HG03520 (cell line): ENCODE measurements at regions not wholly inside any gene's neighbourhood (a gene's known extent, or its start where the extent isn't known, plus 50 kb on each side); places are given as distances from the start of the nearest gene placed in this dataset.
"Not testable (repeated sequence)": the region's sequence is repeated elsewhere in the genome, so short reads cannot be mapped to it uniquely, and the experiment has no call there.

Source experiments
- ATAC-seq: cut with Tn5 transposase; IDR thresholded peaks from one replicate; pipeline ENCODE4 v1.9.1; 2021; ENCODE audit warnings: mild to moderate bottlenecking, moderate library complexity; ENCODE audit not compliant: unreplicated experiment

DNA sequence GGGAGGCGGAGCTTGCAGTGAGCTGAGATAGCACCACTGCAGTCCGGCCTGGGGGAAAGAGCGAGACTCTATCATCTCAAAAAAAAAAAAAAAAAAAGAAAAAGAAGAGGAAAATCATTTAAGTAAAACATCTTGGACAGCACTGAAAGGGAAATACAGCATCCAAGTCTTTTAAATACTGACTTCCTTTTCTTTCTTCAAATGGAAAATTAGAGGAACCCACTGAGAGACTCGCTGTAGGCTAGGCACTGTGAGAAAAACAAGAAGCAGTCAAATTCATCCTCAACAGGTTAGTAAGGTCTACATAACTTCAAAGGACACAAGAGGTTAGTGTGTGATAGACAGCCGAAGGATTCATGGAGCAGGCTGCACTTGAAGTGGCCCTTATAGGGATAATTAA is 243.7 kb downstream of the BLID start:
- ATAC-seq = no peak

DNA sequence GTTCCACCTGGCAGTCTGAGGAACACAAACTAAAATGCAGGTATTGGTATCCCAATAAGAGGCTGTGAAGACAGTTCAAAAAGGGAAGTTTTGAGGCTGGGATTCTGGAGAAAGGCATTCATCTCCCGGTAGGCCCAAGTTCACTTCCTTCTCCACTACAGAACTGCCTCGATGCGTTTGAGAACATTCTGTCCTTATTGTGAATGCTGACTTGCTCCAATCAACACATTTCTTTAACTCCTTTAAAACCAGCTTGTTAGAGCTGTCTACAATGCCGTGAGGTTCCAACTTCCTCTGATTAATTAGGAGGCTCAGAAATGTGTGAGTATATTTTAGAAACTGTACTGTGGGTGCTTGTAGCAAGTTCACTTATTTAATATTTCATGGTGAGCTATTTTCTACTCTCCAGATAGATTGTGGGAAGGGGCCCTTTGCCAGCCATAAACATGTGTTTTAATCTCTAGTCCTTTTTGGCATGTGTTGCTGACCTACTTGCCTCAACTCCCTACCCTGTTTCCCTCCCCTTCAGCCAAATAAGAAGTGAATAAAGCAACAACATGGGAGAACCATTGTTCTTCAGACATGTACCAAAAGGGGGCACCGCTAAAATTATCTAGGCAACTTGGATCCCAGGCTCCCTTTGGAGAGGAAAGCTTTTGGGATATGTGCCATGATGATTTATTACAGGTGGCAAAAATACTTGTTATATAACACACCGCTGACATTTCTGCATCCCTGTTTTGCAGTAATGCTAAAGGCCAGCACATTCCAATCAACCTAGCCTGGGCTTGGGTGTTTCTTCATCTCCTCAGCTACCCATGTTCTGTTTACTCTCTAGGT is 245.6 kb downstream of the BLID start:
- ATAC-seq = no peak

DNA sequence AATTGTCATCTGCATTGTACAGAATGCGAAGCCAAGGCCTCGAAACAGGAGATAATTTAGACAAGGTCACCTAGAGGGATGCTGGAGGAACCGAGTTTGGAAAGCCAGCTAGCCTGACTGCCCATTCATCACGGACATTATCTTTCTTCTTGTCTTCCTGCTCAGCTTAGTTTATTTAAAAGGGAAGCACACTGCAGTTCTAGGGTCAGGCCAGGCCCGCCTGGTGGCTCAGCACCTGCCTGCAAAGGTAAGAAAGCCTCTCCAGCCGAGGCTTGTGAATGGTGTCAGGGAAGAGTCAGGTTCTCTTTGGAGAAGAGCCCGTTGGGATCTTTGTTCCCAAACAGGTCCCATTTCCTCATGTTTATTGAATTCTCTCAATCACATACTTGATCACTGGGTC is 246.5 kb downstream of the BLID start:
- ATAC-seq = no peak

DNA sequence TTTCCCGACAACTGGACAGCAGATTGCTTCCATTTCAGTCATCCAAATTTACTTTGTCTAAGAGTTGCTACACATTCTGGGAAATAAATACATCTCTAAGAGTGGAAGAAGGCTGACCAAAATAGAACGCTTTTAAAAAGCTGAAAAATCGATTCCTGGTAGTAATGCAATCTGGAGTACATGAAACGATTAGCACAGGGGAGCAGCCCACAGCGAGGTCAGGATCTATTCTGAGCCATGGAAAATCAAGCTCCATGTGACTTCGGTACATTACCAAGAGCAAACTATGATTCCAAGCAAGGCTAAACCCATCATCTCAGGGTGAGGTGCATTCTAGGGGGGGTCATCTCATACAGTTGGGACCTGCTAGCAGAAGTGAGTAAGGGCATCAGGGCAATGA is 249.3 kb downstream of the BLID start:
- no peak for ATAC-seq

DNA sequence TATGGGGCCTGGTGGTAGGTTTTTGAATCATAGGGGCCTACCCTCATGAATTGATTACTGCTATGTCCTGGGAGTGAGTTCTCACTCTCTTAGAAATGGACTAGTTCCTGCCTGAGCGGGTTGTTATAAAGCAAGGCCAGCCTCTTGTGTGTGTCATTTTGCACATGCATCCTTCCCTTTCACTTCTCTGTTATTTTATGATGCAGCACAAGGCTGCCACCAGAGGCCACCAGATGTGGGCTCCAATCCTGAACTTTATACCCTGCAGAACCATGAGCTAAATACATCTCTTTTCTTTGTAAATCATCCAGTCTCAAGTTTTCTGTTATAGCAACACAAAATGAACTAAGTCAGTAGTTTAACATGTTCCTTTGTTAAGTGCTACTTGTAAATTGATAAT is 251.4 kb downstream of the BLID start:
- no peak for ATAC-seq

DNA sequence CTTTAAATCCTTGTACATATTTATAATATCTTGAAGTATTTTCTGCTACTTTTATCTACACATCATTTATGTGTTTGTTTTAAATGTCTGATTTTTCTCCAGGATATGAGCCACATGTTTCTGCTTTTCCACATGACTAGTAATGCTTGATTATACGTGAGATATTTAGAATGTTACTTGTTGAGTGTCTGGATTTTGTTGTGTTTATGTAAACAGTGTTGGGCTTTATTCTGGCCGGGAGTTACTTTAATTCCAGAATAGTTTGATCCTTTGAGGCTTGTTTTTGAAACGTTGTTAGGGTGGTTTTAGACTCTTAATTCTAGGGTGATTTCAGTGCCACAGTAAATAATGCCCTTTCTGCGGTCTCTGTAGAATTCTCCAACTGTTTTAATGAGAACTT is 252.9 kb downstream of the BLID start:
- no peak for ATAC-seq

DNA sequence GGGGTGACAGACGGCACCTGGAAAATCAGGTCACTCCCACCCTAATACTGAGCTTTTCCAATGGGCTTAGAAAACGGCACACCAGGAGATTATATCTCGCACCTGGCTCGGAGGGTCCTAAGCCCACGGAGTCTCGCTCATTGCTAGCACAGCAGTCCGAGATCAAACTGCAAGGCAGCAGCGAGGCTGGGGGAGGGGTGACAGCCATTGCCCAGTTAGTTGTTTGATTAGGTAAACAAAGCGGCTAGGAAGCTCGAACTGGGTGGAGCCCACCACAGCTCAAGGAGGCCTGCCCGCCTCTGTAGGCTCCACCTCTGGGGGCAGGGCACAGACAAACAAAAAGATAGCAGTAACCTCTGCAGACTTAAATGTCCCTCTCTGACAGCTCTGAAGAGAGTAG is 260.9 kb downstream of the BLID start:
- ATAC-seq = not testable (repeated sequence)

DNA sequence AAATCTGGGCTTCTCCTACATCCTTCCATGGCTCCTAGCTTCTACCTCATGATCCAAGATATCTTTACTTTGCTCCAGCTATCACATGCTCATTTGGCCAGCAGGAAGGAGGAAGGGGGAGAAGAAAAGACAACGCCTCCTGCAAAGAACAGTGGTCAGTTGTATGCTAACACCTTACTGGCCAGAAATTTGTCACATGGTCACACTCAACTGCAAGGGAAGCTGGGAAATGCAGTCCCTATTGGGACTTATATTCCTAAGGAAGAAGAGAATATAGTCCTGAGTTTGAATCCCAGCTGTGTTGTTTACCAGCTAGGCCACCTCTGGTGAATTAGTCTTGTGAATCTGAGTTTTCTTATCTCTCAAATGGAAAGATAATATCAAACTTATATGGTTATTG is 272.0 kb downstream of the BLID start:
- no peak for ATAC-seq

DNA sequence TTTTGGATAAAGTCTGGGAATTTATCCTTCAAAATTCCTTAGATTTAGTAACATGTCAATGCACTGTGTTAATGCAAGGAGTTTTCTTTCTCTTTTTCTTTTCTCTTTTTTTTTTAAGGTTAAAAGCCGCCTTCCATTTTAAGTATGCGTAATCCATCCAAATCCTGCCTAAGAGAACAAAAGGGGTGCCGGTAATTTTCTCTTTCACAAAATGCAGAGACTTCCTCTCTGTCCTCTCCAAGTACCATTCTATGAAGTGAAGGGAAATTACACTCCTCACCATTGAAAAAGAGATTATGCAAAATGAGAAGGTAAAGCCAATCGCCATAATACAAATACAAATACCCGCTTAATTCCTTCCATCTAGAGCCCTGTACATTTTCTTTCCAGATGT is 273.8 kb downstream of the BLID start:
- ATAC-seq = no peak

DNA sequence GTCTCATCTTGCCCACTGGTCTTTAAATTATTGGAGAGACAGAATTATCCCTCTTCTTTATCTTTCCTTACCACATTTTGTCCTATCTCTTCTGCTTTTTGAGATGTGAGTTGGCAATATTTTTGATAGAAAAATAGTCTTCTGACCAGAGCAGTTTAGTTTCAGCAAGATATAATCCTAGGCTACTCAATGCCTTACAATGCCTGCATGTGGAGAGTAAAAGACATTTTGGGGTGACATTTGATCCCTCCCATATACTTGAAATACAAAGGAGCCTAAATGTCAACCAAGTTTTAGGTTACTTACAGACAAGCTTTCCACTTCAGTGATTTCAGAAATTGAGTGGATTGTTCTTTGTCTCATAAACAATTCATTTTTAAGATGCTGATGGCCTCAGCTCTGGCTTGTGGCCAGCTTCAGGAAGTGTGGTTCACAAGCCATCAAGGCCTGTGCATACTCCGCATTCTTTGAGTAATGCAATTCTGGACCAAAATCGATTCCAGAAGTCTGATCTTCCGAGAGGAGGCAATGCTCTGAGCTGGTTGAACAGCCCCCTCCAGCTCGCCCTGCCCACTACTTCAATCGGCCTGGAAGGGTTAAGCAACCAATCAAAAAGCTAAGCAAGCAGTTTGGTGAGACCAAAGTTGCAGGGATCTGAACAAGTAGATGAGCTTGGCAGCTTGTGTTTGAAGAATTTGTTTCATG is 274.4 kb downstream of the BLID start:
- ATAC-seq = no peak

DNA sequence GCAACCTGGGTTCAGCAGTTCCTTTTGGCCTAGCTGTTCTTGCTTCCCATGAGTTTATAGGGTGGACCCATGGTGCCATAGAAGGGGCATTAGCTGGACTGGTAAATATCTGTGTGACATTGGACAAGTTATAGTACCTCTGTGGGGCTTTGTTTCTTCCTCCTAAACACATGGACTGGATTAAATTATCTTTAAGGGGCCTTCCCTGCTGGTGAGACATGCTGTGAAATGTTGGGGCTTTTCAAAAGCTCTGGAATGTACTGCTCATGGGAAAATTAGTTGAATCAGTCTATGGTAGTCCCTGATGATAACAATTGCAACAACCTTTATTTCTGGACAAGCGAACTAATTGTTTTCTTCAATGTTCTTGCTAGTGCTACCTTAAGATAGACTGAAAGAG is 276.2 kb downstream of the BLID start:
- no peak for ATAC-seq

DNA sequence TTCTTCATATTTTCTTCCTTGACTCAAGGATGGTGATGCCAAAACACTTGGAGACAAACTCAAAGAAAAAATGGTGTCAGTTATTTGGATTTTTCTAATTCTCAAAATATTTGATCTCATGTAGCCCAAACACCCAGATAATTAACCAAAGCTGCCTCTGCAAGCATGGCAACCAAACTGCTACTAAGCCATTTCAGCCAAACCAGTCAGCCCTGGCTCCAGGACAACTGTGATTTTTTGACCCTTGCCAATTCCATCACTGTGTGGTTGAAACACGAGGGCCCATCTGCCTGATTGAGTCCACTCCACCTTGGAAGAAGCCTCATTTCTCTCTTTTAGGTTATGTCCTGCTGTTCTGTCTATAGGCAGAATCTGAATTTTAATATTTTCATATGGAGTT is 277.4 kb downstream of the BLID start:
- no peak for ATAC-seq

DNA sequence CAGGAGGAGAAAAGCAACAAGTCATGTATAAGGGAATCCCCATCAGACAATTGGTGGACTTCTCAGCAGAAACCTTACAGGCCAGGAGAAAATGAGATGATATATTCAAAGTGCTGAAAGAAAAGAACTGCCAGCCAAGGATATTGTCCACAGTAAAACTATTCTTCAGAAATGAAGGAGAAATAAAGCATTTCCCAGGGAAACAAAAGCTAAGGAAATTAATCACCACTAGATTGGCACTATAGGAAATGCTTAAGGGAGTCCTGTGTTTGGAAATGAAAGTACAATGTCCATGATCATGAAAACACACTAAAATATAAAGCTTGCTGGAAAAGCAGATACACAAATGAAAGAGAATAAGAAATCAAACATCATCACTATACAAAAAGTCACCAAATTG is 282.0 kb downstream of the BLID start:
- no peak for ATAC-seq

DNA sequence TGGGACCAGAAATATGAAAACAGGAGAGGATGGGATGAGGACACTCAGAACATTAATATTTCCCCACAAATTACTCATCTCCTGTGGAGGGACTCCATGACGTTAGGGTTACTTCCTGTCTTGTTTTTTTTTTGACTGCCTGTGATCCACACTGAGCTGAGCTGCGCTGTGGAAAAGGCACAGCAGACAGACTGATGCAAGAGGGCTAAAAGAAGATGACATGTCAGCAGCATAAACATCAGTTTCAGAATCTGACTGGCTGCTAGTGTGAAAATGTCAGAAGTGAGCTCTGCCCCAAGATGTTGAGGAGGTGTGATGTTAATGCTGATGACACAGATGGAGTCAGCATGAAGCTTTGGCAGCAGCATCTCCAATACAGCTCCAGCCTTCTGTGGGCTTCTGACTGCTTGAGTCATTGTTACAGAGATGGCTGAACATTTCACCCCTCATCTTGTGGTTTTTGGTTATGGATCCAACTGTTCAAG is 286.8 kb downstream of the BLID start:
- no peak for ATAC-seq

DNA sequence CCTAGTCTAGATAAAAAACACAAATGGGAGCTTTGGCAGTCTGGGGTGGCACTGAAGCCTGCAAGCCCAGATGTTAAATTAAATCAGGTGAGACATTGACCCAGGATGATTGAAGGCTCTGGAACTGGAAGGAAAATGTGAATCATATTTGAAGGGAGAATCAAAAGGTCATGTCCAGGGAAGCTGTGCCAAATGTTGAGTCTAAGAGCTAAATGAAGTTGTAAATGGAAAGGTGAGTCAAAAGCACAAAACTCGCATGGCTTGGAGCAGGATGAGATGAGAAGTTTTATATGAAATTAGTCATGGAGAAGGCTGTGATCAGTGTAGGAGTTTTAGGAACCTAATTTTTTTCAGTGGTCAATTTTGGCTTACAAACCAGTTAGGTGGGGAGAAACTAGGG is 301.1 kb downstream of the BLID start:
- no peak for ATAC-seq

DNA sequence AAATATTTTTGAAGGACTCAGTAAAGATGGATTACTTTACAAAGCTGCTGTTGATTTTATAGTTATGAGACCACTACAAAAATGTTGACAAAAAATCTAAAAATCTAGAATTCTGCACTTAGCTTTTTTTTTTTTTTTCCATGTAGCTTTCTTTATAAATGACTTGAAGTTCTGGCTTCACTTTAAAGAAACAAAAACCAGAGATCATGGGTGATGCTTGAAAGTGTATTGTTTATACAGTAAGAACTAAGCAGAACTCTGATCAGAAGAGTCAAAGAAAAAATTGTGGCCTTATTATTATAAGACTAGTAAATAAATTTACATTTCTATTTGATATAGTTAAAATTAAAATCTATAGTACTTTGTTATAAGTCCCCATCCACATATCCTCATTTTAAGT is 301.7 kb downstream of the BLID start:
- no peak for ATAC-seq

DNA sequence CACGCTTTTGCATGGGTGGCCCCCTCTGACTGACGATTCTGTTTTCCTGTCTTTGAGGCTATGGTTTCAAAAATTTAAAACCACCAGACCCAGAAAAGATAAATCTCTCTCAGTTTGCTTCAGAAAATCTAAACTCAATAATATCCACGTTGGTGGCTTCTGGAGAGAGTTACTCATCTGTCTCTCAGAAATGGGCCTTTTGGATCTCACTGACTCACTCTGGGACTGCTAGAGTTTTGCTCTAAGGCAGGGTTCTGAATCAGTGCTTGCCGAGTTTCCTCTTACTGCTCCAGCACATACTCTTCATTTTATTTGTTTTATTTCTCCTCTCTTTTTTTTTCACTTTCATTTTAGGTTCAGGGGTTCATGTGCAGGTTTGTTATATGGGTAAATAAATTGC is 305.7 kb downstream of the BLID start:
- ATAC-seq = no peak

DNA sequence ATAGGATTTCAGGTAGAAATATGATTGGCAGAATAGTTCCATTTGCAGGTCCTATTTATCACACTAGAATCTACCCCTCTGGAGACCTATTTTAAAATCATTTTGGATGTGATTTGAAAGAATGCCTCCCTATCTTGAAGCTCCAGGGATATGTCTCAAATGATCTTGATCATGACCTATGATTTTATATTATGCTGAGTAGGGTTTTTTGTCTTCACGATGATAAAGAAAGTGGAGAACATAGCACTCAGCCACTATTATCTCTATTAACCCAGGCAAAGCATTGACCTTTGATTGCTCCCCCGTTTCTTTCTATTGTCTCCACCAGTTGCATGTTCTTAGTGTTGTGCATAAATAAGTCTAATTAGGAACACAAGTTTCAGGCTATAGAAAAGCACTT is 307.9 kb downstream of the BLID start:
- ATAC-seq = no peak

DNA sequence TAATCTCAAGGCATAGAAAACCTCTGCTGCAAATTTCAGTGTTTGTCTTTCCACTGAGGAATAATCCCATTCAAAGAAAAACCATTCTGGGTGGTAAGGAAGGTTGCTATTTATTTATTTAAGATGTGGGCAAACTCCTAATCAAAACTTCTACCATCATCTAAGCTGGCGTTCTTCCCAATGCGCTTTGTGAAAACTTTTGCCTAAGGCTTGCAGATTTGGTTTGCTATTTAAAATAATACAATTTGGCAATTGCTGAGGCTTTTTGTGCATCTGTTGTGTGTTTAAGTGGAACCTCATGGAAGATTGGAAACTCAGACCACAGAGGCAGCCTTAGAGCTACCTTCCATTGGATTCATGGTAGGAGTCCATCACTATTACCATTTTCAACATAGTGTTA is 309.0 kb downstream of the BLID start:
- no peak for ATAC-seq

DNA sequence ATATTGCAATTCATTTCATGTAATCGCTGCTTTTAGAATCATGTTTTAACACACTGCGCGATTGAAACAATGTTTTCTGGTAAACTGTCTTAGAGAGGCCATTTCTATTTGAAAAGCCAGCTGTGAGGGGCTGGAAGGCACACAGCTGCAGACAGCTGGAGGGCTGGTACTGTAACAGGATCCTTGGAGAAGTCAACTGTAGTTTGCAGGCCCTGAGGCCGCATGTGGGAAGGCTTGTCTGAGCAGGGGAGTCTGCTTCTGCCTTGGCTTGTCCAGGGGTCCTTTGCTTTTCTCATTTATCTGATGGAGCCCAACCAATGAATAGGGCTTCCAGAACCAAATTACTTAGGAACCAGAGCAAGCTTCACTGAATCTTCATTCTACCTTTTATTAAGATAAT is 313.5 kb downstream of the BLID start:
- no peak for ATAC-seq

DNA sequence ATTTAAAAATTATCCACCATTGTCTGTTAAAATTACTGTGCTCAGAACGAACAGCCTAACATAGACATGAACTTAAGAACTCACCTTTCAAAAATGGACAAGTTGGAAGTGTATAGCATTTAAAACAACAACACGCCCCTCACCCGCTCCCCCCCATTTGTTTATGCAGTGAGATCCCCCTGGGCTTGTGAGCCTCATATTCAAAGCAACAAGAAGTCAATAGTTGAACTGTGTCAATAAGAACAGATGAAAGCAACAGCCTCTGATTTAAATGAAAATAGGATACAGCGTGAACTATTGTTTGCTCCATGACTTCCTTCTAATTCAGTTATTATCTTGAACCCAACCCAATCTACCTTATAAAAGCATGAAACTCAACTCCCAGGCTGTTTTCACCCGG is 314.2 kb downstream of the BLID start:
- ATAC-seq = no peak

DNA sequence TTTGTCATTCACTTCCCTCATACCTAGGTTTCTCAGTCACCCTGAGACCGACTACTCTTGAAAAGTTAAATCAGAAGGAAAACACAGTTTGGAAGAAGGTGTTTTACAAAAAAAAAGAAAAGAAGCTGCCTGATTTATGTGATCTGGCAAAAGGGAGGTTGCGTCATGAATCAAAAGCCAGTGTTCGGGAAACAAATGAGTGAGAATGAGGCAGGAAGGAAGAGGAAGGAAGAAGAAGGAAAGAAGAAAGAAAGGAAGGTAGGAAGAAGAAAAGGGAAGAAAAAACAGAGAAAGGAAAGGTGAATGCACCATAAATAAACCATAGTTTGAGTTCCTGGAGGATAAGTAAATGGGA is 314.6 kb downstream of the BLID start:
- ATAC-seq = no peak
